Stomach (tissue), 4 donors: ENCODE measurements at regions not wholly inside any gene's neighbourhood (a gene's known extent, or its start where the extent isn't known, plus 50 kb on each side); places are given as distances from the start of the nearest gene placed in this dataset.

Experiments
- POLR2AphosphoS5 ChIP-seq, 3 donors: sonication (generic); formaldehyde crosslinking; IDR thresholded peaks; one replicate each; pipeline ENCODE4 v1.6.1; 2016; ENCODE audit warnings: antibody characterized with exemption in 3 of 3
- TF ChIP-seq, protein P1 (sequence below), 7 experiments: fragments of 450-650 bp in 4 of 7; fragments of 200-600 bp in 3 of 7; sonication (generic) in 3 of 7; IDR thresholded peaks; one replicate each; pipeline ENCODE4 v1.5.1; 2016 to 2019; ENCODE audit warnings: antibody characterized with exemption in 7 of 7, control low read depth in 2 of 7, mild to moderate bottlenecking in 1 of 7

DNA sequence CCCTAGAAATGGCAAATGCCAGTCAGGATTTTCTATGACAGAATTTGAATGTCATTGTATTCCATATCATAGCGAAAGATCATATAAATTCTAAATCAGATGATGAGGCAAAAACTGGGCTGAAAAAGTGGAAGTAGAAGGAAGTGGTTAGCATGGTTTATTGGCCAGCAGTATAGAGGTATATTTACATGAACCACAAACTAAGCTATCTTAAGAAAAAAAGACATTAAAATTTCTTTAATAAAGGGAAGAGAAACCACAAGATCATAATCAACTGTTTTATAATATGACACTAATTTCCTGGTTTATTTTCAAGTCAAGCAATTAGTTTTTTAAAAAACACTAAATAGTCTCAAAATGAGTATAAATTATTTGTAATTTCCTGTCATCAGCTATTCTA, 123.2 kb upstream of the LRP1B start:
- TF ChIP-seq, protein P1, sequence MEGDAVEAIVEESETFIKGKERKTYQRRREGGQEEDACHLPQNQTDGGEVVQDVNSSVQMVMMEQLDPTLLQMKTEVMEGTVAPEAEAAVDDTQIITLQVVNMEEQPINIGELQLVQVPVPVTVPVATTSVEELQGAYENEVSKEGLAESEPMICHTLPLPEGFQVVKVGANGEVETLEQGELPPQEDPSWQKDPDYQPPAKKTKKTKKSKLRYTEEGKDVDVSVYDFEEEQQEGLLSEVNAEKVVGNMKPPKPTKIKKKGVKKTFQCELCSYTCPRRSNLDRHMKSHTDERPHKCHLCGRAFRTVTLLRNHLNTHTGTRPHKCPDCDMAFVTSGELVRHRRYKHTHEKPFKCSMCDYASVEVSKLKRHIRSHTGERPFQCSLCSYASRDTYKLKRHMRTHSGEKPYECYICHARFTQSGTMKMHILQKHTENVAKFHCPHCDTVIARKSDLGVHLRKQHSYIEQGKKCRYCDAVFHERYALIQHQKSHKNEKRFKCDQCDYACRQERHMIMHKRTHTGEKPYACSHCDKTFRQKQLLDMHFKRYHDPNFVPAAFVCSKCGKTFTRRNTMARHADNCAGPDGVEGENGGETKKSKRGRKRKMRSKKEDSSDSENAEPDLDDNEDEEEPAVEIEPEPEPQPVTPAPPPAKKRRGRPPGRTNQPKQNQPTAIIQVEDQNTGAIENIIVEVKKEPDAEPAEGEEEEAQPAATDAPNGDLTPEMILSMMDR (IDR thresholded peaks at IDR 0.05), result no peak
- no peak for TF ChIP-seq POLR2AphosphoS5 (IDR thresholded peaks at IDR 0.05)
